ENCODE measurements at regions not wholly inside any gene's neighbourhood (a gene's known extent, or its start where the extent isn't known, plus 50 kb on each side); places are given as distances from the start of the nearest gene placed in this dataset.

- intact Hi-C loops (cut with DNase I; ENCODE audit: low total_unique reads) = no loop called here
- Histone ChIP-seq H3K36me3 (no peaks in the 10 kb centered on the region), H3K4me1 (peaks cover 0 to 11% (median 1%) of the 10 kb centered on the region in 4 donors), H3K4me3 (no peak overlapping the region), H3K9me3 (peaks cover 0 to 10% (median 8%) of the 10 kb centered on the region in 4 donors), H3K27ac (no peak overlapping the region), H3K27me3 (no peaks in the 10 kb centered on the region)
- DNase-seq = no peak
- TF ChIP-seq EP300 (IDR thresholded peaks at IDR 0.05) (no peak), POLR2AphosphoS5 (IDR thresholded peaks at IDR 0.05) (no peak), POLR2A (IDR thresholded peaks at IDR 0.05) (no peak), CTCF (IDR thresholded peaks at IDR 0.05) (no peak)
Observed at GRCh38 chr11:103729617-103730016, 306.8 kb upstream of the DDI1 start.

DNA sequence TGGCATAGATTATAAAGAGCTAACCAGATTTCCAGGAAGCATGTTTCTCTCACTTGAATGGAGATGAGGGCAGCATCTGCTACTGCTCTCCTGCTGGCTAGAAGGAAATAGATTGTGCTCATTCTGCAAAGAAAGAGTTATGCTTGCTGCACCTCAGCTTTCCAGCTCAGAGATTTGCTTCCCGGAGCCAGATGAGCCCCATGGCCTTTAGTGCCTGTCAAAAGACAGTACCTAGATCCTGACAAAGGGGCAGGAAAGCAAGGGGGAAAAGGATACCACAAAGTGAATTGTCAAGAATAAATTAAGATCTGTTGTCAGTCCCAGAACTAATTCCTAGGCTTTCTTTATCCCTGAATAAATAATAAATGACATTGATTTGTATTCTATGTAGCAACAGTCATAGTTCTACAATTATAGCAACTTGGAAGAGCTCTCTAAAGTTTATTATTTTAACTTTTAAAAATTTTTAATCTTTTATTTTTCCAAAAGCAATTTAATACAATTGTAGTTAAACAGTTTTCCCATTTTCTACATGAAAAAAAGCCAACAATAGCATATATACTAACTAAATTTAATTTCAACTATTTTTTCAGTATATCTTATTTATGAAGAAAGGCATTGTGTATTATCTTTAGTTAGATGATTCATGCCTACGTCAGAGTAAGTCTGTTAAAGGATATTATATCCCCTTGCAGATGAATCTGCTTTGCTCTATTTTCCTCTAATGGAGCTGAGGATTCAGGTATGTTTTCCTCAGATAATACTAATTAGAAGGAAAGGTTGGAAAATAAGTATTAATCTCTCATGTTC lies 306.1 kb upstream of the DDI1 start:
- TF ChIP-seq CTCF (IDR thresholded peaks at IDR 0.05) = no peak
- no peak for TF ChIP-seq POLR2AphosphoS5 (IDR thresholded peaks at IDR 0.05)
- no peak for TF ChIP-seq EP300 (IDR thresholded peaks at IDR 0.05)
- no peak for TF ChIP-seq POLR2A (IDR thresholded peaks at IDR 0.05)
- 34 to 52% (median 48%) methylated on average over 2 of the region's 2 CpGs for WGBS, 5 donors
- intact Hi-C loops (cut with DNase I; ENCODE audit: low total_unique reads) = no loop called here
- Histone ChIP-seq H3K4me1 (peaks cover 0 to 17% (median 5%) of the 10 kb centered on the region in 4 donors), H3K27me3 (no peaks in the 10 kb centered on the region), H3K4me3 (no peak overlapping the region), H3K27ac (no peak overlapping the region), H3K36me3 (no peaks in the 10 kb centered on the region), H3K9me3 (peaks cover 0 to 9% (median 7%) of the 10 kb centered on the region in 4 donors)
- peak in 1 of 2 donors; percentile 24 for DNase-seq

- Histone ChIP-seq H3K36me3 (no peaks in the 10 kb centered on the region), H3K27ac (no peak overlapping the region), H3K4me3 (no peak overlapping the region), H3K27me3 (no peaks in the 10 kb centered on the region), H3K9me3 (peaks cover 0 to 8% (median 7%) of the 10 kb centered on the region in 4 donors), H3K4me1 (peaks cover 0 to 21% (median 10%) of the 10 kb centered on the region in 4 donors)
- WGBS, 5 donors = 46 to 49% (median 47%) methylated on average over 2 of the region's 2 CpGs
- TF ChIP-seq POLR2A (IDR thresholded peaks at IDR 0.05) = no peak
- TF ChIP-seq EP300 (IDR thresholded peaks at IDR 0.05) = no peak
- no peak for TF ChIP-seq CTCF (IDR thresholded peaks at IDR 0.05)
- TF ChIP-seq POLR2AphosphoS5 (IDR thresholded peaks at IDR 0.05) = no peak
- no peak for DNase-seq
- intact Hi-C loops (cut with DNase I; ENCODE audit: low total_unique reads) = no loop called here
Observed at GRCh38 chr11:103731670-103732069, 304.8 kb upstream of the DDI1 start.

GRCh38 chr11:103733889-103734288 lies 302.6 kb upstream of the DDI1 start:
- H3K4me1 ChIP-seq = peaks cover 0 to 28% (median 10%) of the 10 kb centered on the region in 4 donors
- H3K27me3 ChIP-seq = no peaks in the 10 kb centered on the region
- no peak overlapping the region for H3K27ac ChIP-seq
- no peaks in the 10 kb centered on the region for H3K36me3 ChIP-seq
- no peaks in the 10 kb centered on the region for H3K9me3 ChIP-seq
- H3K4me3 ChIP-seq = no peak overlapping the region
- DNase-seq = no peak
- TF ChIP-seq POLR2AphosphoS5 (IDR thresholded peaks at IDR 0.05) (no peak), POLR2A (IDR thresholded peaks at IDR 0.05) (no peak), CTCF (IDR thresholded peaks at IDR 0.05) (no peak), EP300 (IDR thresholded peaks at IDR 0.05) (no peak)
- 27 to 62% (median 48%) methylated on average over 1 of the region's 1 CpG for WGBS, 5 donors
- intact Hi-C loops (cut with DNase I; ENCODE audit: low total_unique reads) = no loop called here

All from stomach (tissue), 8 donors.